ENCODE measurements at regions not wholly inside any gene's neighbourhood (a gene's known extent, or its start where the extent isn't known, plus 50 kb on each side); places are given as distances from the start of the nearest gene placed in this dataset.

GRCh38 chr7:80387634-80388193 lies 124.2 kb downstream of the GNAT3 start:
- TF ChIP-seq CTCF (conservative IDR thresholded peaks at IDR 0.05; ENCODE audit: low read depth in 2 of 2) (no peak), REST (IDR thresholded peaks at IDR 0.05; ENCODE audit: unreplicated experiment) (no peak)

All from GM23338 (cell line).